NCI-H345 (cell line): ENCODE measurements at regions not wholly inside any gene's neighbourhood (a gene's known extent, or its start where the extent isn't known, plus 50 kb on each side); places are given as distances from the start of the nearest gene placed in this dataset.
"Not testable (repeated sequence)": the region's sequence is repeated elsewhere in the genome, so short reads cannot be mapped to it uniquely, and the experiment has no call there.

Experiments
- DNase-seq: peaks from one replicate; lab custom pipeline; 2025; lab: John Stamatoyannopoulos, UW

GRCh38 chr9:13941714-13942113, 372.2 kb downstream of the NFIB start:
- DNase-seq = no peak

GRCh38 chr9:13939701-13940490, 374.0 kb downstream of the NFIB start:
- no peak for DNase-seq

GRCh38 chr9:13939134-13939533, 374.8 kb downstream of the NFIB start:
- DNase-seq = no peak

- no peak for DNase-seq
Observed at GRCh38 chr9:13934416-13934815, 379.5 kb downstream of the NFIB start.

- no peak for DNase-seq
Observed at GRCh38 chr9:13933268-13933656, 380.7 kb downstream of the NFIB start.

GRCh38 chr9:13932528-13933267, 381.2 kb downstream of the NFIB start:
- no peak for DNase-seq

GRCh38 chr9:13929013-13929412, 384.9 kb downstream of the NFIB start:
- DNase-seq = no peak

GRCh38 chr9:13923381-13923780, 390.6 kb downstream of the NFIB start:
- DNase-seq = no peak

- DNase-seq = no peak
Observed at GRCh38 chr9:13920557-13920956, 393.4 kb downstream of the NFIB start.

GRCh38 chr9:13919401-13919800, 394.5 kb downstream of the NFIB start:
- DNase-seq = no peak

GRCh38 chr9:13917534-13917933, 396.4 kb downstream of the NFIB start:
- DNase-seq = no peak

GRCh38 chr9:13915591-13916301, 398.2 kb downstream of the NFIB start:
- peak; percentile 4 for DNase-seq

GRCh38 chr9:13915131-13915530, 398.8 kb downstream of the NFIB start:
- no peak for DNase-seq

GRCh38 chr9:13911473-13911872, 402.5 kb downstream of the NFIB start:
- no peak for DNase-seq

GRCh38 chr9:13907842-13908241, 406.1 kb downstream of the NFIB start:
- not testable (repeated sequence) for DNase-seq

- no peak for DNase-seq
Observed at GRCh38 chr9:13904746-13905145, 409.2 kb downstream of the NFIB start.

GRCh38 chr9:13904311-13904710, 409.6 kb downstream of the NFIB start:
- no peak for DNase-seq

GRCh38 chr9:13902286-13903066, 411.5 kb downstream of the NFIB start:
- DNase-seq = no peak

- DNase-seq = no peak
Observed at GRCh38 chr9:13901176-13901575, 412.8 kb downstream of the NFIB start.

GRCh38 chr9:13900449-13900848, 413.5 kb downstream of the NFIB start:
- DNase-seq = no peak

GRCh38 chr9:13899924-13900323, 414.0 kb downstream of the NFIB start:
- no peak for DNase-seq

GRCh38 chr9:13898957-13899356, 415.0 kb downstream of the NFIB start:
- DNase-seq = no peak
